ENCODE measurements at regions not wholly inside any gene's neighbourhood (a gene's known extent, or its start where the extent isn't known, plus 50 kb on each side); places are given as distances from the start of the nearest gene placed in this dataset.

- intact Hi-C loops (cut with micrococcal nuclease) = no loop called here
These were observed 962.3 kb downstream of the EFNB2 start for GRCh38 chr13:105573136-105573535.

DNA sequence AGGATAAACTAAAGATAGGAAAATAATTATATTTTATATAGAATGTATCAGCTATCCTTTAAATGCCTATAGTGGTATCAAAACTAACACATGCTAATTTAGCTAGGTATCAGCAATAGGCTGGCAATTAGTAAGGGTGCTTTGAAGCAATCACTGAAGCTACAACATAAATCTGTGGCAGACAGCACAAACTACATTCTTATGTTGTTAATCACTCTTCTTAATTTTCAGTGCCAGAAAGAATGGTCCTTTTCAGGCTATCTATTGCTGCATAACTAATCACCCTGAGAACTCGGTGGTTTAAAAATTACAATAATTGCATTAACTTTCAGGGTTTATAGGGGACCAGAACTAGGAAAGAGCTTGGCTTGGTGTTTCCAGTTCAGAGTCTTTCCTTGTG, 963.1 kb downstream of the EFNB2 start:
- intact Hi-C loops (cut with micrococcal nuclease) = no loop called here

DNA sequence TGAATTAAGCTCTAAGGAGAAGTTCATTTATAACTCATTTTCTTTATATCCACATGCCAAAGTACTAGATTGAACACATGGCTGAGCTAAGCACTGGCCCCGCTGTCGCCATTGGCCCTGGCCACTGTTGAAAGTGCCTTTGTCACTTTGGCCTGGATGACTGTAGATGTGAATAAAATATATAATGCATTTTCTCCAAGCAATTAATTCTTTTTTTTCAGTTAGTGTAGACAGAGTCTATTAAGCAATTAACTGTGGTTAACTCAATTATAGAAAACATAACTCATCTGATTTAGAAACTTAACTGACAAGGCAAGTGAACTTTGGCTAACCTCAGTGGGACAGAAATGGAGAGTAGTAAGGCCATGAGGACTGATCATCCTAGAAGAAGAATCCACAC, 965.6 kb downstream of the EFNB2 start:
- intact Hi-C loops (cut with micrococcal nuclease) = no loop called here

GRCh38 chr13:105567951-105568525, 967.4 kb downstream of the EFNB2 start:
- intact Hi-C loops (cut with micrococcal nuclease) = no loop called here

DNA sequence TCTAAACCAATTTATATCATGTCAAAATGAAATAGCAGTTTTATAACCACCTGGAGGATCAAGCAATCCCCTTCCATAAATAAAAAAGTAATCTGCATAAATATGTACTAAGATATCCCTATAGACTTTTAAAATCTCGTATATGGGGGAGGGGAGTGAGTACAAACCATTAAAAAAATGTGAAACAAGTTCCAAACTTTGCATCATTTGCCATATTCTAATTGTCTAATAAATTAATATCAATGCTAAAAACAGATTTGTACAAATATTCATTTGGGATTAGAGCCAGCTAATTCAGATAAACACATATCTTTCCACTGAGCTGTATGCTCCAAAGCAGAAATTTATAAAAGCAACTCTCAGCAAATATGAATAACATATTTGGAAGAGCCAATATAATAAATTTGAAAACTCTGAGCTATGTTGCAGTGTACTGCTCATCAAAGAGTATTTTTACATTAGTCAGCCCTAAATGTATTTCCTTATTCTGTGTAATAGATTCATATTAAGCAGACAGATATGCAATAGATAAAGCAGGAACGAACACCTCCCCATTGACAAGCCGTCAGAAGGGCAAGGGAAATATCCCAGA, 970.2 kb downstream of the EFNB2 start:
- intact Hi-C loops (cut with micrococcal nuclease) = no loop called here

DNA sequence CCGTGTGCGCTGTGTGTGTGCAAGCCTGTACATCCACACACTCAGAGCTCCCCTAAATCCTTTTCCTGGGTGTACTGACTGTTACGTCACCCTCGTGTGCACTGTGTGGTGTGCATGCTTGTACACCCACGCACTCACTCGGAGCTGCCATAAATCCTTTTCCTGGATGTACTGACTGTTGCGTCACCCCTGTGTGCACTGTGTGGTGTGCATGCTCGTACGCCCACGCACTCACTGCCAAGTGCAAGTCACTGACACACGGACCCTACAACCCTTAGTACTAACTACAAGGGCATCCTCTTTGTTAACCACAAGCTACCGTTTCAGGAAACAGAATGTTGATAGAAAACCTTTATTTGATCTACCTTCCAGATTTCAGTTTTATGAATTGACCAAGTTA, 983.4 kb downstream of the EFNB2 start:
- intact Hi-C loops (cut with micrococcal nuclease) = no loop called here

GRCh38 chr13:105547851-105548250, 987.6 kb downstream of the EFNB2 start:
- intact Hi-C loops (cut with micrococcal nuclease) = no loop called here

GRCh38 chr13:105545811-105546210, 989.7 kb downstream of the EFNB2 start:
- intact Hi-C loops (cut with micrococcal nuclease) = no loop called here

DNA sequence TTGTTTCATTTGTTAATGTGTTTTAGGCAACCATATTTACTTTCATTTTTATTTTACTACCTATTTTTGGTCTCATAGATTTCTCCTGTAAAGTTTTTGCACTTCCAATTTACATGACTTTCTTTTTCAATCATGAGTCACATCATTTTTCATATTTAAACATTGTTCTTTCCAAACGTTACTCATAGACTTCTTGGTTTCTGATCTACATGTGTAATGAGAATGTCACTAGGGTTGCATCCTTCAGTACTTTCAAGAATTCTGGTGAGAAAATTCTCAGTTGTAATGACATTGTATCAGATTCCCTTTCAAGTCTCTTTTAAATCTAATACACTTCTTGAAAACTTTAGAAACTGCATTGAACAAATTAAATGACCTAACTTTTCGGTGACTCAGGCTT, 991.7 kb downstream of the EFNB2 start:
- intact Hi-C loops (cut with micrococcal nuclease) = no loop called here

- intact Hi-C loops (cut with micrococcal nuclease) = no loop called here
These were observed 993.9 kb downstream of the EFNB2 start for GRCh38 chr13:105541565-105541964.

GRCh38 chr13:105538346-105538745, 997.1 kb downstream of the EFNB2 start:
- intact Hi-C loops (cut with micrococcal nuclease) = no loop called here

GRCh38 chr13:105537113-105537512, 998.3 kb downstream of the EFNB2 start:
- intact Hi-C loops (cut with micrococcal nuclease) = no loop called here

DNA sequence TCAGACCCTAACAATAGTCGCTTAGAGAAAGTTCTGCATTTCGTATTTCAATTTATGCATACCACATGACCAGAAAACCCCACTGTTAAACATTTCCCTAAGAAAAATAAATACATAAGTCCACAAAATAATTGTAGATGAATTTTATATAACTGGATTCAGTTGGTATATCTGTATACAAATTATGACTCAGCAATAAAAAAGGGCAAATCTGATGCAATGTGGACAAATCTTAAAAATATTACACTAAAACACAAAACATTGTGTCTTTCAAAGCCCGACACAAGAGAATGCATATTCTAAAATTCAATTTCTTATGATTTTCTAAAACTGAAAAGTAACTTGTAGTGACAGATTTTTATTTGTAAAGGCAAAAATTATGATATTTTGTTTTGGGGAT, 1005.0 kb downstream of the EFNB2 start:
- intact Hi-C loops (cut with micrococcal nuclease) = no loop called here

- intact Hi-C loops (cut with micrococcal nuclease) = no loop called here
These were observed 1008.3 kb downstream of the EFNB2 start for GRCh38 chr13:105527127-105527526.

- intact Hi-C loops (cut with micrococcal nuclease) = loop anchor here (5.0 kb wide), 1 partner anchor 1018 kb away; the partner anchor contains the start of gene EFNB2
These were observed 1015.7 kb downstream of the EFNB2 start for GRCh38 chr13:105519771-105520170.

- intact Hi-C loops (cut with micrococcal nuclease) = no loop called here
These were observed 1017.4 kb downstream of the EFNB2 start for GRCh38 chr13:105518086-105518485.

DNA sequence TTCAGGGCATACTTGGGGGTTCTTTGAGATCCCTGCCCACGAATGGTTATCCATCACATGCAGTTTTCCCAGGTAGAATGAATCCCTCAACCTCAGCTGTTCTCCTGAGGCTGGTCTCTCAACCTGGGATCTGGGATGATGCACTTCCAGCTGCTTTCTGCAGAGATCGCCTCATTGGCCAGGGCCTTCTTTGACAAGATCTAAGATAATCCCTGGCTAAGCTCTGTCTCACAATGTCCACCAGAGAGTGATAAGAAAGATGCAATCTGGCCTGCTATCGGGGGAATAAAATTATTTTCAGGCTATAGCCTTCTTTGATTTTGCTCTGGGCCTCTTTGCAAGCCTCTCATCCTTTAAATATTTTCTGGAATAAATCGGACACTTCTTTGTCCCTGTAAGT, 1021.1 kb downstream of the EFNB2 start:
- intact Hi-C loops (cut with micrococcal nuclease) = no loop called here

GRCh38 chr13:105513448-105513847, 1022.0 kb downstream of the EFNB2 start:
- intact Hi-C loops (cut with micrococcal nuclease) = no loop called here

GRCh38 chr13:105509981-105510762, 1025.3 kb downstream of the EFNB2 start:
- intact Hi-C loops (cut with micrococcal nuclease) = no loop called here

DNA sequence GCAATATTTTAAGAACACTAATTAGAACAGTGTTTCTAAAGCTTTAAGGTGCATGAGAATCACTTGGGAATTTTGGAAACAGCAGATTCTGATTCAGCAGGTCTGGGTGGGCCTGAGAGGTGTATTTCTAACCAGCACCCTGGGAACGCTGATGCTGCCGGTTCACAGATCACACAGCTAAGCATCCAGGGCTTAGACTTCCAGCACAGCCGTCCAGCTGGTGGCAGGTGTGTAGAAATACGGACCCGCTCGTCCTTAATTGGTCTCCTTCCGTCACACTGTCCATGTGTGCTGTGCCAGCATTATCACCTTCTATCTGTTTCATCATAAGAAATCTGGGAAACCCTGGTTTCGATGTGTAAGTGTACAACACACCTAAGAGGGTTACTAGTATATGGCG, 1029.0 kb downstream of the EFNB2 start:
- intact Hi-C loops (cut with micrococcal nuclease) = no loop called here

GRCh38 chr13:105502193-105502592, 1033.3 kb downstream of the EFNB2 start:
- intact Hi-C loops (cut with micrococcal nuclease) = no loop called here

DNA sequence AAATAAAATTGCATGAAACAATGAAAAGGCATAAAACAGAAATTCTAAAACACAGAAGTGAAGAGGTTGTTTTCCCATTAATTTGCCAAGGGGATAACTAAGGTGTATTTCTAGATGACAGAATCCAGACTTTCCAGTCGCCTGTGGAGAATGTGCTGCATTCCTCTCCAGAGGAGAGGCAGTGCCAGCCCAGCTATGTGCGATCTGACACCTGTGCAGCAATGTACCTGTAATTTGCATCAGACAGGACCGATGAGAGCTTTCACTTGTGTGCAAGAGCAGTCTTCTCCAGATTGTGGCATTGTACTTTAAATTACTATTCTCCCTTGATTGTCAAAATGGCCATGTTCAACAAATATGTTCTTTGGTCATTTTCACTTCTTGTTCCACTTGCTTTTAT, 1037.9 kb downstream of the EFNB2 start:
- intact Hi-C loops (cut with micrococcal nuclease) = no loop called here

DNA sequence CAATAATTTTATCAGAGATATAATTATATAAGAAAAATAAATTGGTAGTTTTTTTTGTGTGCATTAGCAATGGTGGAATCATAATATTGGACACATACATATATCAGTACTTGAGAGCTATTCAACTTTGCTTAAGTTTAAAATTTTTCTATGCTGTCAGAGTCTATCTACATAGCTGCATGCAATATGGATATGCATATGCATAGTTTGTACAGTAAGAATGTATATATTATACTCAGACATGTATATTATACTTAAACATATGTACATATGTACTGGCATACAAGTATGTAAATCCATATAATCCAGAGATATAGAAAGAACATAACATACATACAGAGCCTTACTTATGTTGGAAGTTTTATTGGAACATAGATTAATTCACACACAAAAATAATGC, 1043.2 kb downstream of the EFNB2 start:
- intact Hi-C loops (cut with micrococcal nuclease) = no loop called here

All from T-helper 1 cell treated with Interleukin-12 subunit alpha and Interleukin-12 subunit beta and Interleukin-4 antibody, amounts not matched to agents 30 ng/mL and 1 ng/mL, for 36 hours (primary cell).